Mesenchymal stem cell (in vitro differentiated cells and primary cell): ENCODE measurements at regions not wholly inside any gene's neighbourhood (a gene's known extent, or its start where the extent isn't known, plus 50 kb on each side); places are given as distances from the start of the nearest gene placed in this dataset.
A peak's percentile ranks its signal among the peaks of the same experiment; 100 is the strongest.
"Not testable (repeated sequence)": the region's sequence is repeated elsewhere in the genome, so short reads cannot be mapped to it uniquely, and the experiment has no call there.

Source experiments
- DNase-seq: peaks from one replicate; pipeline ENCODE4 v3.0.0-alpha.2; 2013
- H2AFZ ChIP-seq: one replicate; pipeline ENCODE4 v1.6.1; 2013; ENCODE audit warnings: low read depth, mild to moderate bottlenecking, control low read depth, inconsistent platforms, low read length, moderate library complexity
- H2AK5ac ChIP-seq: 2 replicates; pipeline ENCODE4 v1.6.1; 2013; ENCODE audit warnings: low read length, moderate library complexity, mild to moderate bottlenecking, inconsistent platforms; ENCODE audit not compliant: severe bottlenecking
- H2BK120ac ChIP-seq: one replicate; pipeline ENCODE4 v1.6.1; 2013; ENCODE audit warnings: low read depth, mild to moderate bottlenecking, inconsistent platforms, low read length, moderate library complexity
- H2BK12ac ChIP-seq, 2 experiments: one replicate each; pipeline ENCODE4 v1.6.1; 2013; ENCODE audit warnings: inconsistent platforms in 2 of 2, low read length in 2 of 2, mild to moderate bottlenecking in 2 of 2, moderate library complexity in 2 of 2, control low read depth in 1 of 2
- H2BK15ac ChIP-seq: one replicate; pipeline ENCODE4 v1.6.1; 2013; ENCODE audit warnings: mild to moderate bottlenecking, low read depth, inconsistent platforms; ENCODE audit not compliant: poor library complexity, severe bottlenecking
- H2BK5ac ChIP-seq: 2 replicates; pipeline ENCODE4 v1.6.1; 2013; ENCODE audit warnings: low read depth, mild to moderate bottlenecking, low read length, control low read depth, inconsistent platforms; ENCODE audit not compliant: poor library complexity, severe bottlenecking
- H3K14ac ChIP-seq, 2 experiments: one replicate each; pipeline ENCODE4 v1.6.1; 2013; ENCODE audit warnings: inconsistent platforms in 2 of 2, low read length in 2 of 2, control low read depth in 1 of 2, mild to moderate bottlenecking in 1 of 2, moderate library complexity in 1 of 2
- H3K18ac ChIP-seq, 2 experiments: one replicate each; pipeline ENCODE4 v1.6.1; 2013; ENCODE audit warnings: inconsistent platforms in 2 of 2, low read length in 2 of 2, control low read depth in 1 of 2, low read depth in 1 of 2, mild to moderate bottlenecking in 1 of 2
- H3K23ac ChIP-seq, 2 experiments: one replicate each; pipeline ENCODE4 v1.6.1; 2013; ENCODE audit warnings: inconsistent platforms in 2 of 2, low read length in 2 of 2, mild to moderate bottlenecking in 2 of 2, moderate library complexity in 2 of 2, control low read depth in 1 of 2
- H3K27ac ChIP-seq: 2 replicates; pipeline ENCODE4 v1.5.1; 2013; ENCODE audit warnings: mild to moderate bottlenecking, moderate library complexity, low read length, control low read depth, inconsistent platforms; ENCODE audit not compliant: poor library complexity, severe bottlenecking
- H3K27me3 ChIP-seq, 2 experiments: 2 replicates each; pipeline versions ENCODE4 v1.6.1 to v1.7.0; 2013; ENCODE audit warnings: low read length in 2 of 2, mild to moderate bottlenecking in 2 of 2, moderate library complexity in 2 of 2, control low read depth in 1 of 2, inconsistent platforms in 1 of 2; ENCODE audit not compliant: control insufficient read depth in 1 of 2, insufficient read depth in 1 of 2
- H3K36me3 ChIP-seq, 2 experiments: 2 replicates each; pipeline versions ENCODE4 v1.6.1 to v1.7.0; 2013; ENCODE audit warnings: low read length in 2 of 2, control low read depth in 1 of 2, inconsistent platforms in 1 of 2, low read depth in 1 of 2, mild to moderate bottlenecking in 1 of 2; ENCODE audit not compliant: insufficient read depth in 2 of 2, control insufficient read depth in 1 of 2
- H3K4ac ChIP-seq, 2 experiments: one replicate each; pipeline ENCODE4 v1.6.1; 2013; ENCODE audit warnings: inconsistent platforms in 2 of 2, low read length in 2 of 2, mild to moderate bottlenecking in 2 of 2, moderate library complexity in 2 of 2, control low read depth in 1 of 2, low read depth in 1 of 2
- H3K4me1 ChIP-seq: 2 replicates; pipeline ENCODE4 v1.6.1; 2013; ENCODE audit warnings: low read depth, low read length, control low read depth; ENCODE audit not compliant: control insufficient read depth, insufficient read depth
- H3K4me2 ChIP-seq: 2 replicates; pipeline ENCODE4 v1.6.1; 2013; ENCODE audit warnings: low read length, mild to moderate bottlenecking, inconsistent platforms; ENCODE audit not compliant: poor library complexity, severe bottlenecking
- H3K4me3 ChIP-seq, 2 experiments: 2 replicates each; pipeline versions ENCODE4 v1.5.1 to v1.7.0; 2013; ENCODE audit warnings: low read length in 2 of 2, mild to moderate bottlenecking in 2 of 2, control low read depth in 1 of 2, low read depth in 1 of 2; ENCODE audit not compliant: insufficient read depth in 1 of 2
- H3K79me1 ChIP-seq: replicated peaks from 2 replicates; pipeline ENCODE4 v1.6.1; 2013; ENCODE audit warnings: mild to moderate bottlenecking, control low read depth, low read length, inconsistent platforms; ENCODE audit not compliant: poor library complexity, severe bottlenecking
- H3K9ac ChIP-seq: 2 replicates; pipeline ENCODE4 v1.7.0; 2013; ENCODE audit warnings: mild to moderate bottlenecking, low read length, moderate library complexity
- H3K9me3 ChIP-seq: 2 replicates; pipeline ENCODE4 v1.7.0; 2013; ENCODE audit warnings: mild to moderate bottlenecking, low read length; ENCODE audit not compliant: control insufficient read depth
- H4K8ac ChIP-seq: one replicate; pipeline ENCODE4 v1.6.1; 2013; ENCODE audit warnings: inconsistent platforms, mild to moderate bottlenecking, low read length, moderate library complexity
- H4K91ac ChIP-seq: one replicate; pipeline ENCODE4 v1.6.1; 2013; ENCODE audit warnings: mild to moderate bottlenecking, low read length, inconsistent platforms
- WGBS: methylation state at CpG from one replicate; pipeline ENCODE4 v1.1.7; 2013; ENCODE audit warnings: mixed read lengths; 5-methylcytosine and 5-hydroxymethylcytosine counted together

GRCh38 chr6:57730726-57731125, 413.3 kb downstream of the PRIM2 start:
- H2BK120ac ChIP-seq, H3K27me3 ChIP-seq, H3K4me2 ChIP-seq, H2BK12ac ChIP-seq, H3K27ac ChIP-seq, H4K91ac ChIP-seq, H3K23ac ChIP-seq, H3K9me3 ChIP-seq, H2BK5ac ChIP-seq, H3K18ac ChIP-seq, H3K14ac ChIP-seq, H3K4ac ChIP-seq, H2AFZ ChIP-seq, H3K79me1 ChIP-seq, H3K9ac ChIP-seq, H3K36me3 ChIP-seq, H2BK15ac ChIP-seq, H3K4me1 ChIP-seq, H3K4me3 ChIP-seq, H2AK5ac ChIP-seq, DNase-seq, H4K8ac ChIP-seq: not testable (repeated sequence)
- 80% methylated on average over 4 of the region's 4 CpGs for WGBS

- not testable (repeated sequence) for H3K4ac ChIP-seq, H2AFZ ChIP-seq, H3K79me1 ChIP-seq, H2BK12ac ChIP-seq, H3K27me3 ChIP-seq, H3K23ac ChIP-seq, H3K9ac ChIP-seq, H3K4me2 ChIP-seq, H2AK5ac ChIP-seq, H3K36me3 ChIP-seq, H2BK5ac ChIP-seq, H4K8ac ChIP-seq, H3K4me1 ChIP-seq, DNase-seq, H2BK120ac ChIP-seq, H3K4me3 ChIP-seq, H3K14ac ChIP-seq, H3K9me3 ChIP-seq, H4K91ac ChIP-seq, H2BK15ac ChIP-seq, H3K18ac ChIP-seq, H3K27ac ChIP-seq
- WGBS, result 71% methylated on average over 4 of the region's 5 CpGs
Measured at GRCh38 chr6:57747716-57748115, 430.3 kb downstream of the PRIM2 start.

GRCh38 chr6:57759850-57760249, 442.4 kb downstream of the PRIM2 start:
- H3K4me2 ChIP-seq, H3K18ac ChIP-seq, H3K14ac ChIP-seq, H2BK120ac ChIP-seq, H3K36me3 ChIP-seq, H3K79me1 ChIP-seq, H3K9me3 ChIP-seq, H2BK5ac ChIP-seq, H2AFZ ChIP-seq, H3K9ac ChIP-seq, H3K27ac ChIP-seq, H3K27me3 ChIP-seq, H4K91ac ChIP-seq, H3K4ac ChIP-seq, H3K23ac ChIP-seq, H2BK15ac ChIP-seq, DNase-seq, H2AK5ac ChIP-seq, H3K4me3 ChIP-seq, H3K4me1 ChIP-seq, H4K8ac ChIP-seq, H2BK12ac ChIP-seq: not testable (repeated sequence)
- 83% methylated on average over 1 of the region's 1 CpG for WGBS

GRCh38 chr6:57792720-57793397, 475.4 kb downstream of the PRIM2 start:
- H2AFZ ChIP-seq, H4K91ac ChIP-seq, H2BK120ac ChIP-seq, H3K27ac ChIP-seq, H3K14ac ChIP-seq, H2BK5ac ChIP-seq, H2AK5ac ChIP-seq, DNase-seq, H3K79me1 ChIP-seq, H3K4me2 ChIP-seq, H3K18ac ChIP-seq, H4K8ac ChIP-seq, H3K36me3 ChIP-seq, H3K23ac ChIP-seq, H3K4me1 ChIP-seq, H3K9ac ChIP-seq, H3K4ac ChIP-seq, H3K9me3 ChIP-seq, H2BK15ac ChIP-seq, H2BK12ac ChIP-seq: not testable (repeated sequence)
- 64% methylated on average over 12 of the region's 25 CpGs for WGBS
- peak overlapping the region in 1 of 2 experiments; percentile 65 for H3K4me3 ChIP-seq
- H3K27me3 ChIP-seq, result peaks cover 0 to 28% of the 10 kb centered on the region in 2 experiments
